Body of pancreas (tissue), 4 donors: ENCODE measurements at regions not wholly inside any gene's neighbourhood (a gene's known extent, or its start where the extent isn't known, plus 50 kb on each side); places are given as distances from the start of the nearest gene placed in this dataset.
"Not testable (repeated sequence)": the region's sequence is repeated elsewhere in the genome, so short reads cannot be mapped to it uniquely, and the experiment has no call there.

ENCODE experiments used
- ATAC-seq: fragments of 150-250 bp; one replicate; pipeline ENCODE4 v1.9.1; 2016
- DNase-seq, 4 donors: peaks; one replicate each; pipeline ENCODE4 v3.0.0-alpha.2; 2019
- H3K27ac ChIP-seq, 4 donors: fragments of 200-600 bp; sonication (generic); 1 replicate in 3 of 4; 2 replicates in 1 of 4; pipeline versions ENCODE4 v1.5.1 to v1.6.1; 2016 to 2019; ENCODE audit warnings: mild to moderate bottlenecking in 1 of 4, mixed read lengths in 1 of 4, moderate library complexity in 1 of 4
- H3K27me3 ChIP-seq, 2 donors: fragments of 200-600 bp; sonication (generic); one replicate each; pipeline ENCODE4 v1.6.0; 2016; ENCODE audit warnings: mild to moderate bottlenecking in 1 of 2
- H3K36me3 ChIP-seq, 2 donors: fragments of 200-600 bp; sonication (generic); replicated peaks in 1 of 2; 2 replicates each; pipeline ENCODE4 v1.5.1; 2016; ENCODE audit warnings: low read depth in 2 of 2; ENCODE audit not compliant: insufficient read depth in 1 of 2
- H3K4me1 ChIP-seq: fragments of 200-600 bp; sonication (generic); one replicate; pipeline ENCODE4 v1.6.0; 2016
- H3K4me3 ChIP-seq, 2 donors: fragments of 200-600 bp; sonication (generic); 1 replicate in 1 of 2; 2 replicates in 1 of 2; pipeline ENCODE4 v1.5.1; 2016 to 2019
- H3K9me3 ChIP-seq, 3 donors: fragments of 200-600 bp; sonication (generic); 1 replicate in 2 of 3; 2 replicates in 1 of 3; pipeline ENCODE4 v1.5.1; 2016
- POLR2A ChIP-seq, 3 donors: fragments of 450-650 bp; IDR thresholded peaks; one replicate each; pipeline ENCODE4 v1.6.1; 2016; ENCODE audit warnings: antibody characterized with exemption in 3 of 3, mild to moderate bottlenecking in 2 of 3
- WGBS, 2 donors: methylation state at CpG; one replicate each; pipeline ENCODE4 v1.1.5; 2017; 5-methylcytosine and 5-hydroxymethylcytosine counted together
- intact Hi-C: fragments of 100-400 bp; cut with DNase I; formaldehyde crosslinking; loops from one replicate; pipeline ENCODE4 v1.15.1; 2023
- TF ChIP-seq, protein P1 (sequence below), 7 experiments: fragments of 450-650 bp in 4 of 7; fragments of 200-600 bp in 3 of 7; sonication (generic) in 3 of 7; IDR thresholded peaks; one replicate each; pipeline ENCODE4 v1.5.1; 2016 to 2019; ENCODE audit warnings: antibody characterized with exemption in 7 of 7

DNA sequence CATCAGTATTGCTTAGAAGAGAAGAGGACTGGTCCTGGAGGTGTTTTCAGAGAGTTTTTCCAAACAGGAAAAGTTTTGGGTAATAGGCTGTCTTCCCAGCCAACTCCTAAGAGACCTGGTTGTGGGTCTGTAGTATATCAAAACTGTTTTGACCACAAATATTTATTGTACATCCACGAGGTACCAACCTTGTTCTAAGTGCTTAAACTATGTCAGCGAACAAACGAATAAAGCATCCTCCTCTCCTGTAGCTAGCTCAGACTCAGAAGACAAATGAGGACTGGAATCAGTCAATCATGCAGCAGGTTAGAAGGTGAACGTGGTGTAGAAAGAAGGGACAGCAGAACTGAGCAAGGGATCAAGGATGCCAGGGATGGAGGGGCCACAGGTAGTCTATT lies 61.6 kb upstream of the MKI67 start:
- no peak for ATAC-seq
- H3K27me3 ChIP-seq, result no peaks in the 10 kb centered on the region
- WGBS, 2 donors, result 32 to 37% methylated on average over 4 of the region's 4 CpGs
- H3K9me3 ChIP-seq, result no peaks in the 10 kb centered on the region
- H3K4me3 ChIP-seq, result no peak overlapping the region
- H3K4me1 ChIP-seq, result no peaks in the 10 kb centered on the region
- TF ChIP-seq, protein P1, sequence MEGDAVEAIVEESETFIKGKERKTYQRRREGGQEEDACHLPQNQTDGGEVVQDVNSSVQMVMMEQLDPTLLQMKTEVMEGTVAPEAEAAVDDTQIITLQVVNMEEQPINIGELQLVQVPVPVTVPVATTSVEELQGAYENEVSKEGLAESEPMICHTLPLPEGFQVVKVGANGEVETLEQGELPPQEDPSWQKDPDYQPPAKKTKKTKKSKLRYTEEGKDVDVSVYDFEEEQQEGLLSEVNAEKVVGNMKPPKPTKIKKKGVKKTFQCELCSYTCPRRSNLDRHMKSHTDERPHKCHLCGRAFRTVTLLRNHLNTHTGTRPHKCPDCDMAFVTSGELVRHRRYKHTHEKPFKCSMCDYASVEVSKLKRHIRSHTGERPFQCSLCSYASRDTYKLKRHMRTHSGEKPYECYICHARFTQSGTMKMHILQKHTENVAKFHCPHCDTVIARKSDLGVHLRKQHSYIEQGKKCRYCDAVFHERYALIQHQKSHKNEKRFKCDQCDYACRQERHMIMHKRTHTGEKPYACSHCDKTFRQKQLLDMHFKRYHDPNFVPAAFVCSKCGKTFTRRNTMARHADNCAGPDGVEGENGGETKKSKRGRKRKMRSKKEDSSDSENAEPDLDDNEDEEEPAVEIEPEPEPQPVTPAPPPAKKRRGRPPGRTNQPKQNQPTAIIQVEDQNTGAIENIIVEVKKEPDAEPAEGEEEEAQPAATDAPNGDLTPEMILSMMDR (IDR thresholded peaks at IDR 0.05), result no peak
- TF ChIP-seq POLR2A (IDR thresholded peaks at IDR 0.05), result no peak
- no peaks in the 10 kb centered on the region for H3K36me3 ChIP-seq
- intact Hi-C loops, result no loop called here
- DNase-seq, result no peak
- no peak overlapping the region for H3K27ac ChIP-seq

DNA sequence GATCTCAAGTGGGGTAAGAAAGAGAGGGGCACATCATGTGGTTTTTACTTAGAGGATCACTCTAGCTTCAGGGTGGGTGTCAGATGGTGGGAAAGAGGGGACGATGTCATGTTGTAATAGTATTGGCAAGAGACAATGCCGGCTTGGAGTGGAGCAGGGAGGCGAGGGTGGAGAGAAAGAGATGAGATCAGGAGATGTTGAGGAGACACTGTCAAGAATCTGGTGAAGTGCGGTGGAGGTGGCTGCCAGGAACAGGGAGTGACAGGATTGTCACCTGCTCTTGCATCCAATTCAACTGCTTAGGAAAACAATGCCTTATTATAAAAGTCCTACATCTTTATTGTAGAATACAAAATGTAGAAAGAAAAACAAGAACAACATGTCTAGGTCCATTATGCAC lies 63.0 kb upstream of the MKI67 start:
- WGBS, 2 donors, result 57 to 61% methylated on average over 4 of the region's 4 CpGs
- TF ChIP-seq, protein P1 (IDR thresholded peaks at IDR 0.05), result no peak
- TF ChIP-seq POLR2A (IDR thresholded peaks at IDR 0.05), result no peak
- intact Hi-C loops, result no loop called here
- Histone ChIP-seq H3K4me3 (no peak overlapping the region), H3K27ac (no peak overlapping the region), H3K27me3 (no peaks in the 10 kb centered on the region), H3K36me3 (no peaks in the 10 kb centered on the region), H3K9me3 (no peaks in the 10 kb centered on the region), H3K4me1 (no peaks in the 10 kb centered on the region)
- ATAC-seq, result no peak
- no peak for DNase-seq

DNA sequence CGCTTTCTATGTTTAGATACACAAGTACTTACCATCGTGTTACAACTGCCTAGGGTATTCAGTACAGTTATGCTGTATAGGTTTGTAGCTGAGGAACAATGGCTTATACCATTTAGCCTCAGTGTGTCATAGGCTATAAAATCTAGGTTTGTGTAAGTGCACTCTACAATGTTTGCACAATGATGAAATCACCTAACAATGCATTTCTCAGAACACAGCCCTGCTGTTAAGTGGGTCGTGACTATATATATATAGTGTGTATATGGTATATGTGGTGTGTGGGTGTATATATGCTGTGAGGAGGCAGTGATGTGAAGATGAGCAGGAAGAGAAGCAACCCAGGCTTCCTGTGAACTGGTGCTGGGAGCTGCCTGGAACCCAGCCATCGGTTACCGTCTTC lies 65.6 kb upstream of the MKI67 start:
- no peaks in the 10 kb centered on the region for H3K36me3 ChIP-seq
- H3K9me3 ChIP-seq, result no peaks in the 10 kb centered on the region
- ATAC-seq (no peak), DNase-seq (no peak)
- no peak overlapping the region for H3K27ac ChIP-seq
- H3K27me3 ChIP-seq, result no peaks in the 10 kb centered on the region
- WGBS, 2 donors, result 53 to 76% methylated on average over 5 of the region's 5 CpGs
- H3K4me3 ChIP-seq, result no peak overlapping the region
- intact Hi-C loops, result no loop called here
- no peak for TF ChIP-seq POLR2A (IDR thresholded peaks at IDR 0.05)
- TF ChIP-seq, protein P1 (IDR thresholded peaks at IDR 0.05), result no peak
- H3K4me1 ChIP-seq, result no peaks in the 10 kb centered on the region

DNA sequence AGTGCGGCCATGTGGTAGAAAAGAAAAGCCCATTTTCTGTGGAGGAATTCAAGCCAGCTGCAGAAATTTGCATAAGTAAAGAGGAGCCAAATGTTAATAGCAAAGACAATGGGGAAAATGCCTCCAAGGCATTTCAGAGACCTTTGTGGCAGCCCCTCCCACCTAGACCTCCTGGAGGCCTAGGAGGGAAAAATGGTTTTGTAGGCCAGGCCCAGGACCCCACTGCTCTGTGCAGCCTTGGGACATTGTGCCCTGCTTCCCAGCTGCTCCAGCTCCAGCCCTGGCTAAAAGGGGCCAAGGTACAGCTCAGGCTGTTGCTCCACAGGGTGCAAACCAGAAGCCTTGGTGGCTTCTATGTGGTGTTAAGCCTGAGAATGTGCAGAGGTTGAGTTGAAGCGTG lies 75.6 kb upstream of the MKI67 start:
- DNase-seq, H3K4me3 ChIP-seq, H3K36me3 ChIP-seq, H3K27me3 ChIP-seq, H3K27ac ChIP-seq, H3K9me3 ChIP-seq, H3K4me1 ChIP-seq, intact Hi-C loops, ATAC-seq: not testable (repeated sequence)
- WGBS, 2 donors, result 94 to 95% methylated on average over 2 of the region's 2 CpGs

DNA sequence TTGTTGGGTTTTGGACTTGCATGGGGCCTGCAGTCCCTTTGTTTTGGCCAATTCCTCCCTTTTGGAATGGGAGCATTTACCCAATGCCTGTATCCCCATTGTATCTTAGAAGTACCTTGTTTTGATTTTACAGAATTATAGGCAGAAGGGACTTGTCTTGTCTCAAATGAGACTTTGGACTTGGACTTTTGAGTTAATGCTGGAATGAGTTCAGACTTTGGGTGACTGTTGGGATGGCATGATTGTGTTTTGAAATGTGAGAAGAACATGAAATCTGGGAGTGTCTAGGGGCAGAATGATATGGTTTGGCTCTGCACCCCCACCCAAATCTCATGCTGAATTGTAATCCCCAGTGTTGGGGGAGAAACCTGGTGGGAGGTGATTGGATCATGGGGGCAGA lies 76.8 kb upstream of the MKI67 start:
- DNase-seq, result no peak
- Histone ChIP-seq H3K36me3 (no peaks in the 10 kb centered on the region), H3K4me3 (no peak overlapping the region), H3K4me1 (no peaks in the 10 kb centered on the region), H3K27ac (no peak overlapping the region), H3K9me3 (peaks cover 0 to 7% (median 0%) of the 10 kb centered on the region in 3 donors), H3K27me3 (no peaks in the 10 kb centered on the region)
- intact Hi-C loops, result no loop called here
- TF ChIP-seq POLR2A (IDR thresholded peaks at IDR 0.05), result no peak
- TF ChIP-seq, protein P1 (IDR thresholded peaks at IDR 0.05), result no peak
- ATAC-seq, result no peak

DNA sequence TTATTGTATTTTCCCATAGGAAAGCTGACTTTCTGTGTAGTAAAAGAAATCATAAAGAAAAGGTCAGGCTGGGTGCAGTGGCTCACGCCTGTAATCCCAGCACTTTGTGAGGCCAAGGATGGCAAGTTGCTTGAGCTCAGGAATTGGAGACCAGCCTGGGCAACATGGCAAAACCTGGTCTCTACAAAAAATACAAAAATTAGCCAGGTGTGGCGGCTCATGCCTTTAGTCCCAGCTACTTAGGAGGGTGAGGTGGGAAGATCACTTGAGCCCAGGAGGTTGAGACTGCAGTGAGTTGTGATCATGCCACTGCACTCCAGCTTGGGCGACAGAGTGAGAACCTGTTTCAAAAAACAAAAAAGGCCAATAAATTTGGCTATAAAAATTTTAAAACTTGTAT lies 79.4 kb upstream of the MKI67 start:
- H3K4me1 ChIP-seq, H3K9me3 ChIP-seq, H3K4me3 ChIP-seq, H3K27ac ChIP-seq, H3K27me3 ChIP-seq, intact Hi-C loops, DNase-seq, ATAC-seq, H3K36me3 ChIP-seq: not testable (repeated sequence)
- 58 to 70% methylated on average over 3 of the region's 3 CpGs for WGBS, 2 donors
